Stimulated activated CD8-positive, alpha-beta memory T cell treated with anti-CD3 and anti-CD28 coated beads, Interleukin-15, amount 100 ng/mL, for 48 hours (primary cell): ENCODE measurements at regions not wholly inside any gene's neighbourhood (a gene's known extent, or its start where the extent isn't known, plus 50 kb on each side); places are given as distances from the start of the nearest gene placed in this dataset.
A peak's percentile ranks its signal among the peaks of the same experiment; 100 is the strongest.

Experiments used
- DNase-seq, 2 donors: peaks; one replicate each; pipeline ENCODE4 v3.0.0-alpha.2; 2020; ENCODE audit warnings: low read depth in 2 of 2

DNA sequence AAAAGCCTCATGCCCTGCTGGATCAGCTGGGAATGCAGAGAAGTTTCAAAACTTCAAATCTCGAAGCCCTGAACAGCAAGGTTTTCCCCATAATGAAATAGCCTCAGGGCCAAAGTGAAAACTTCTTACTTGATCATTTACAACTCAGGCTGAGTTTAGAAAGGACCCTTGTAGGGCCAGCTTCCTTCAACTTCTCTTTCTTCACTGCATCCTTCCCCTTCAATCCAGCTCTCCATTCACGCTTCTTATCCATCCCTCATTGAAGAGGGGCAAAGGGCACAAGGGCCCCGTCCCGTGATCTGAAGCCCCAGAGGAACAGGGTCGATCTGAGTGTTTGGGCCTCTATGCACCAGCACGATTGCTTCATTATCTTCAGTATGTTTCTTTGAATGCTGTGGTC lies 392.2 kb upstream of the CELF2 start:
- no peak for DNase-seq

DNA sequence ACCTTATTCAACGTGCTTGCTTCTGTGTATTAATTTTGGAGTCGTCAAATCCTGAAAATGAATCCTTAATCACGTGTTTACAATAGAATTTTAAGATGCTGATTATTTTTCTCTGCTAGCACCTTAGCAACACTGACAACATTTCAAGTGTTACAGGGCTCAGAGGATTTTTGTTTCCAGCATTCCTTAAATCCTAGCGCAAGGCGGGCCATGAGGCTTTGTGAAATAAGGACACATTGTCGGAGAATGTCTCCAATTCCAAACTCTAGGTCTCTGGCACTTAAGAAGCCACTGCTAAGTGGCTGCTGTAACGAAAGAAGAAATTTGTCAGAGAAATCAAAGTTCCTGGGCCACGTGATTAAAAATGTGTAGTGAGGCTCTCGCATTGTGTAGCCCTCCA lies 390.9 kb upstream of the CELF2 start:
- DNase-seq = no peak

DNA sequence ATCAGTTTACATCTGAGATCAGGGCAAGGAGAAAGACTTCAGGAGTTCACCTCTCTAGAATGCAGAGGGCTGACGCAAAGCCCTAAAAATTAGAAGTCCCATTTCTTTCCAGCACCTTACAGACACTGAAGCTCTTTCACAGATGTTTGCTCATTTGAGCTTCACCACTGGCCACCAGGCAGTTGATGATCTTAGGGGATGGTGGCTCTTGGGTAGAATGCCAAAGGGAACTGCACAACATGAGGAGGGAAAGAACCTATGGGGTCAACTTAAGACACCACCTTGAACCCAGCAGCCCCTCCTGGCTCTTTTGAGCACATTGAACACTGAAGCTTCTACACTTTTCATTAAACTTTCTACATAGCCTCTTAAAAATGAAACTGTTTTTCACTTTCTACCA lies 390.3 kb upstream of the CELF2 start:
- no peak for DNase-seq

DNA sequence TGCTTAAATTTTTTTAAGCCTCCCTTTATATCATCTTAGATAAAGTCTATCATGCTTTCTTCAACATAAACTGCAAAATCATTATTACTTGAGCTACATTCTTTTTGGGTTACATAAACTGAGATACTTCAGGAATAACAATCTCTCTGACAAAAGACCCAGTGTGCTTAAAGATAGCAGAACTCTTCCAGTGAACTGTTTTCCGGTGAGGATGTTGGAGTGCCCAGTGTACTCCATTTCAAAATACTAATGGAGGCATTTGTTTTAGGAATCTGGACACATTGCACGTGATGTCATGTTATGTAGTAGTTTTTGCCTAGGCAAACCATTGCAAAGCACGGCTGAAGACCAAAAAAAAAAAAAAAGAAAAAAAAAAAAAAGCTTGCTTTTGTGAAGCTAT lies 388.2 kb upstream of the CELF2 start:
- no peak for DNase-seq

DNA sequence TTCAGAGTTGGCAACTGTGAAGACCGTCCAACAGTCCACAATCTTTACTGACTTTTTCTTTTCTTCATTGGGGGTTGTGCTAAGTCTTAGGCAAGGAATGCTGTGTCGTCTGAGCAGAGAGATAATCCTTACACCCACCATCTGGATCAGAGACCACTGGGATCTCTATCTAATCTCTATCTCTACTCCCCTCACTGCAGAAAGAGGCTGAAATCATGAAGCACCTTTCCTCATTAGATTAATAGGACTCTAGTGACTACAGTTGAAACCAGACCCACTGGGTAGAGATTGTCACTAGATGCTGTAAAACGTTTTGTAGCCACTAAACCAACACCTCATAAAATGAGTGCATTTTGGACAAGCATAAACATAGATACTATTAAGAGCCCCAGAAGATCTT lies 387.4 kb upstream of the CELF2 start:
- no peak for DNase-seq

DNA sequence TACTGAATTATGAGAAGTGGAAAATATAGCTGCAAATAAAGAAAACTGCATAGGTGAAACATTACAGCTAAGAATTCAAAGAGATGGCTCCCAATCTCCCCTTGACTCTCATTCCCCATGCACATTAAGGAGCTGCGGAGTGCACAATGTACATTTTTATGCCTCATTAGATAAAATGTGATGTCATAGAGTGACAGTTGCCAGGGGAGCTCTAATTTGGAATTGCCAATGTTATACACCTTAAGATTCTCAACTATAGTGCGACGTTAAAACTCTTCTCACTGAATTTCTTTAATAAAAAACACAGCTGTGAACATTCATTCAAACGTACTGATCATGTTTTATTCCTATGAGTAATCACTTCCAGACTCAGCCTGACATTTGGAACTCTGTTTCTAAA lies 386.9 kb upstream of the CELF2 start:
- DNase-seq = no peak

DNA sequence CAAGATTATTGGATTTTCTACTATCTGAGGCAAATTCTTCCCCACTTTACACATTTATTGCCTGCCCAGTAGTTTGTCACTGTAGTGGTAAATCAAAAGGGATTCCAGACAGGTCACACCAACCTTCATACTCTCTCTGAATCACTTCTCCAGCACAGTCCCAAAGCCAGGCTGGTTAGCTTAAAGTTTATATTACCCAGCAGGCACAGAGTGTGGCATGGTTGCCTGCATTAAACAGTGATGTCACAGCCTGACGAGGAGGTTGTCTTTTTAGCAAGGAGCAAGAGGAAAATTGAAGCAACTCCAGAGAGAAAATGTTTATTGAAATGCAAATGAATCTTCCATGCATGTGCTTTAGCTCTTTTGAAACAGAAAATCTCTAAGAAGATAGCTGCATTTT lies 375.5 kb upstream of the CELF2 start:
- no peak for DNase-seq

DNA sequence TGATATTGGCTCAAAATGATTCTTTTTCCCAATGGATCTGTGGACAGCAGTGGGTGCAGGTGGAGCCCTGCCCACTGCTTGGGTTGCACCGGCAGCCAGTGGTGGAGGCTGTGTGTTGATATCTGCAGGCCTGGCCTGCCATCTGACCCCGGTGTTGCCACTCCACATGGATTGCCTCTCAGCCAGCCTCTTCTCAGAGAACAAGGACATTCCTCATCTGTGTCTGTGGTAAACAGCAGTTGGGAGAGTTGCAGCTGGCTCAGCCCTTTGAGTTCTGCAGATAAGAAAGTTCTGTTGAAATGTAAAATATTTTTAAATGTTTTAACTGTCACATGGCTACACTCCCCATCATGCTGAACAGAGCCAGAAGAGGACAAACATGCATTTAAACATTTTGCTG lies 374.9 kb upstream of the CELF2 start:
- no peak for DNase-seq

DNA sequence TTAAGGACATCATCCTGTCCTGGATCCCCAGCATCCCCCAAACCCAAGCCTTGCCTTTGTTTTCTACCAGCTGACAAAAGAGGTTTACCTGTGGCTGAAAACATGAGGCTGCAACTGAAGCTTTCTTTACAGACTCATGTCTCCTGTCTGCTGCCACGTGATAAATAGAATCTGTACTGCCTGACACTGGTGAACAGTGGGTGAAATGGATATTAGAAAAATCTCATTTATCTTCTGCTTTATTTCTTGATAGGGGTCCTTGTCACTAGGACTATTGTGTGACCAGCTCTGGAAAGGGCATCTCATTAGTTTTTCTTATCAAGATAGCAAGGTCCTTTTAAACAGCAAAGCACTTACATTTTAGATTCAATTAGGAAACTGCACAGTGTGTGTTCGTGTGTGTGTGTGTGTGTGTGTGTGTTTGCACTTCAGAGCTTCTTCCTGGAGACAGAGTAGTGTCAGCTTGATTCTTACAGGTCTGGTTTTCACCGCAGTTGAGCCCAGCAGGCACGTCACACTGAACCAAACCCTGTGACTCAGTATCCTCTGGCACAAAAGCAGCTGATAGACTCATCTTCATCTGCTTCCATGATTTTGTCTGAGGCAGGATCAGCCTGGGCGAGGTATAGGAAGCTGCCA lies 373.5 kb upstream of the CELF2 start:
- no peak for DNase-seq

DNA sequence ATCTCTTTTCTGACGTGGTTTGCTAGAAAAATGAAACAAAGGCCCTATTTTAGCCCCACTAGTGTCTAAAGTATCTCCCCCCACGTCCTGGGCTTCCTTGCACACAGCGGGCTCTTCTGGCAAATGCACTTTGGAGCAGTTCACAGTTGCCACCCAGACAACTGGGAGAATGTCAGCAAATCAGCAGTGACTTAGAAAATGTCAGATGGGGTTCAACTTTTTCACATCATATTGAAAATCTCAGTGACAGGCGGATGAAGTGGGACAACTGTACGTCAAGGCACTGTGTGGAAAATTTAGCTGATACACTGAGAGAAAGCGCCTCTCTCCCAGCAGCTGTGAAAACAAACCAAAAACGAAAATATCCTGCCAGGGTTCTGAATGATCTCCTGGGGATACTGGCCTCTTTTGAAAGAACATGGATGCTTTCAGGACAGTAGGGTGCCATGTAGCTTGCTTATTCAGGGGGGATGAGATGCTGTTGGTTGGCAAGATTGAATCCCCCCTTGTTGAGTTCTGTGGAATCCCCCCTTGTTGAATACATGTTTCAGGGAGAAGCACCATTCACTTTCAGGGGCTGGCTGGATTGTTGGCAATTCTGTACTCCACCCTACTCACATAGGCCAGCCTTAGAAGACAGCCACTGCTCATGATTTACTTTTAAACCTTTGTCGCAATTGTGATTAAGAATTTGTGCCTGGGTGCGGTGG lies 372.8 kb upstream of the CELF2 start:
- DNase-seq = no peak

DNA sequence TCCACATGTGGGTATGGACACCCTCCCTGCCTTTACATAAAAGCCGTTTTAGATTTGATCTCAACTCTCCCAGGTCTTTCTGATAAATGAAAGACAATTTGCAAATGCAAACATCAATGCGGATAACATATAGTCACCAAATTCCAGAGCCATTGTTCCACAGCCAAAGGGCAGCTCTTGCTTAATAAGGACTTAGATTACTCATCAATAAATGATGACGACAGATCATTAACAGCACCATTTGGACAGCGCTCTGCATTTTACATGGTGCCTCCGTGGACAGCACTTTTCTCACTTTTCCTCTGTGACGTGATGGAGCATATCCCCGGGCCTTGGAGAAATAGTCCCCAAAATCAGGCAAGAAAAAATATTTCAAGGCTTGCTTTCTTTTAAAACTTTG lies 370.3 kb upstream of the CELF2 start:
- DNase-seq = no peak

DNA sequence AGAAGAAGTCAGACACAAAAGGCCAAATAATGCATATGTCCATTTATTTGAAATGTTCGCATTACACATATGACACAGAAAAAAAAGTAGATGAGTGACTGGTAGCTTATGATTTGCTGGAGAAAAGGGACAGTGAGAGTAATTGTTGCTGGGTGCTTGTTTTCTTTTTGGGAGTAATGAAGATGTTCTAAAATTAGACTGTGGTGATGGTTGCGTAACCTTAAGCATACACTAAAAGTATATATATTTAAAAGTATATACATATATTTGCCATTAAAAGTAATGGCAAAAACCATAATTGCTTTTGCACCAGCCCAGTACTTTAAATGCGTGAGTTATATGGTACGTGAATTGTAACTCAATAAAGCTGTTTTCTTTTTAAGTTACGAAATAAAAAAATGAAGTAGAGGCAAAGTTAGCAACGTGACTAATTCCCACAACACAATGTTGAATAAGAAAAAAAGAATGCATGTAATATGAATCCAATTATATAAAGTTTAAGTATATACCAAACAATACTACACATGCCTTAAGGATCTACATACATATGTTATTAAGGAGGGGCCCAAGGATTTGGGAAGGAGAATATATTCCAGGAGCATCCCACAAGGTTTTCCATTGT lies 360.4 kb upstream of the CELF2 start:
- DNase-seq = no peak

DNA sequence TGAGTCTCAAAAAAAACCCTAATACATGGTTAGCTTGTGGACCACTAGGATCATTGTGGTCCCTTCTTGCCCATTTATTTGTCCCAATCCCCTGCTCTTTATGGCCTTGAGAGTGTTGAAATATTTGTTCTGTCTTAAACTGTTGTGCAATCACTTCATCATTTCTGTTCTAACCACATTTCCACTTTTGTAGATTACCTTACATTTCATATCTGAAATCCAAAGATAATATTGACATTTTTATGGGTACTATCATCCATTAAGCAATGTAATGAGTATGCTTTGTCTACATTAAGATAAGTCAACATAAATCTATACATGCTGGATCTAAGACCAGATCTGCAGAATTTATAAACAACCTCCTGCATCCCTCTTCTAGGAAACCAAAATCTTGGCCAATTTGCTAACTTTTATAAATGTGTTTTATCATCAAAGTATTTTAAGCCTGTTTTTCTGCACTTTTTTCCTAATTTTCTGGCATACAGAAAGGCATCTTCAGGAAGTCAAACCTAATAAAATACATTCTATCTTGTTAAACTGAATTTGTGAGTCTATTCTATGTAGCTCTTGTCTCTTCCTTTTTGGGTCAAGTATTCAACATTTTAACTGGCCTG lies 359.4 kb upstream of the CELF2 start:
- DNase-seq = no peak

DNA sequence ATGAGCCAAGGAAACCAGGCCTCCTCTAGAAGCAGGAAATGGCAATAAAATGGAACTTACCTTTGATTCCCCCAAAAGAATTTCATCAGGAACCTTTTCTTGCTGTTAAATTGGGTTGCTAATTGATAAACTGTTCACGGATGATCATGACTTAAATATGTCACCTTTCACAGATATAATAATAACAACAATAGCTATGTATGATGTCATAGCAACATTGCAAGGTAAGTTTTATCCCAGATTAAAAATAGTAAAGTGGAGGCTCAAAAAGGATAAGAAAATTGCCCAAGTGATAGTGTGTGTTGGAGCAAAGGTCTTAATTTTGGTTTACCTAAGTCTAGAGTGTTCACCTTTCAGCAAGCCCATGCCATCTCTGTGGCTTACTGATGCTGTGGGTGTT lies 357.6 kb upstream of the CELF2 start:
- DNase-seq = no peak

DNA sequence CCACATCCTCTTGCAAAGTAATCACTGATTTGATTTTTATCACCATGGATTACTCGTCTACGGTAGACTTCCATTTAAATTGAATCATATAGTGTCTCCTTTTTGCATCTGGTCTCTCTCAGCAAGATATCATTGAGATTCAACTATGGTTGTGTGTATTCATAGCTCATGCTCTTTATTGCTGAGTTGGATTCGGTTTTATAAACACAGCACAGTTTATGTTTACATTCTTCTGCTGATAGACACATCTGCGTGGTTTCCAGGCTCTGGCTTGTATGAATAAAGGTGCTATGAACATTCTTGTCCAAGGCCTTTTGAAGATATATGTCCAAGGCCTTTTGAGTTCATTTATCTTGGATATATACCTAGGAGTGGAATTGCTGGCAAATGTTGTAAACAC lies 356.5 kb upstream of the CELF2 start:
- no peak for DNase-seq

DNA sequence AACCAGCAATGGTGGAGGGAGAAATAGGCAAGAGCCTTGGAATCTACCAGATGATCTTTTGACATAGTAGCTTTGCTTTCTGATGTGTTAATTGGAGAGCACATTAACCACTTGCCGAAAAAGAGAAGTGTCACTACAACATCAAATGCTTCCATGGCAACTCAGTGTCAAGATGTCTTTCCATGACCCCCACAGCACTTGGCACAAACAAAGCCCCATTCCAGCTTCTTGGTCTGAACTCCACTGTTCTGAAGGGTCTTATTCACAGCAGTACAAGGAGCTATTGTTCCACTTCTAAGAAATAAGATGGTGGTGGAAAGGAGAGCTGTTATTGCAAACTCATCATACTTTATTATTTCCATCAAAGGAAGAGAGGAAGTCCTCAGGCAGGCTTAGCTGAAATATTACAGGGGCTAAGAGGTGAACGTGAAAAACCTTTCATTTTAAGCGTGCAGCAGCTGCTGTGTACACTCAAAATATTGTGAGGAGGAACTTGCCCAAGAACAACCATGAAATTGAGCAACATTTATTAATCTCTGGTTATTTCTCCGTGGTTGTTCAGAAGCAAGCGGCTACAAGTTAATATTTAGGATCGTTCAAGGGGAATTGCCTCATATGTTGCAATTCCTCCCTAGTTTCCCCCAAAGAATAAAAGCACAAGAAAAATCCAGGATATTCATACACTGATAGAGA lies 354.8 kb upstream of the CELF2 start:
- DNase-seq = no peak

DNA sequence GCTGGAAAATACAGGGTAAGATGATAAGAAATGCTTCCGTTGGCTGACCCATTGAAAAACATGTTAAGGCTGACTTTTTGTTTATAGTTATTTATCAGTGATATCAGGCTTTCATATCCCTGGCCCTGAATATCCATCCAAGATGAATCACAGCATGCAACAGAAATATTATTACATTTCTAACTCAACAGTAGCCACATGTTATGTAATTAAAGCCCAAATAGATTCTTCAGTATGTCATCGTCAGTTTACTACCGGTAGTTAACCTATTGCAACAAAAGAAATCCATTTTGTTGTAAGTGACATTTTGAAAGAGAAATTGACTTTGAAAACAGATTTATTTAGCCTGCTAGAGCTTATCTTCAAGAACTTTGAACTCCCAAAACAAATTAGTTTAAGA lies 354.1 kb upstream of the CELF2 start:
- no peak for DNase-seq

DNA sequence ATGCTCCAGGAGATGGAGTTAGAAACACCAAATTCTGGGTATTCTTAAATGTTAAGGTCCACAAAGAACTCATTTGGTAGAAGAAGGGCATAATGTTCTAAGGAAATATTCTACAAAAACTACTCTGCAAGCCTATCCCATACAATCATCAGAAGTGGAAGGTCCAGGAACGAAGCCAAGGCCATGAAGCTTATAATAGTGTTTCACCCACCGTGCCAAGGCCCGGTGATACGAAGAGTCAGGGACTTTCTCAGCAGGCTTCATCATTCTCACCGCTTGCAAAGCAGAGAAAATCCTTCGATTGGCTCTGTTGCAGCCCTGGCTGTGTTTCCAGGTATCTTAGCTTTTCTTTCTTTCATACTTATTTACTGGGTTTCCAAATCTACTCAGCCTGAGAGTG lies 351.9 kb upstream of the CELF2 start:
- no peak for DNase-seq

DNA sequence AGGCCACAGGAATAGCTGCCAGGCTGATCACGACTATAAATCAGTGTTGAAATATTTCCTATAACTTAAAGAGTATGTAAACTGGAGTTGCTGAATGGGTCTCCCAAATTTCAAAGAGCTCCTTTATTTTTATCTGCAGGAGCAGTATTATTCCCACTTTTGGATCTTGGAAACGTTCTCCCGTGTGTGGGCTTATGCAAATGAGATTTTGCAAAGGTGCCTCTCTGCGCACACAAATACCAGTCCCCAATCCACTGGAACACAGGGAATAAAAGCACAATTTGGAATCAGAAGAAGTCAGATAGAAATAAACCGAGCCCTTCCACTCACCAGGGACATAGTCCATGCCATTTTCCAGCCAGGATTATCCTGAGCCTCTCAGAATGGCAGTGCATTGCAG lies 350.2 kb upstream of the CELF2 start:
- DNase-seq = no peak

DNA sequence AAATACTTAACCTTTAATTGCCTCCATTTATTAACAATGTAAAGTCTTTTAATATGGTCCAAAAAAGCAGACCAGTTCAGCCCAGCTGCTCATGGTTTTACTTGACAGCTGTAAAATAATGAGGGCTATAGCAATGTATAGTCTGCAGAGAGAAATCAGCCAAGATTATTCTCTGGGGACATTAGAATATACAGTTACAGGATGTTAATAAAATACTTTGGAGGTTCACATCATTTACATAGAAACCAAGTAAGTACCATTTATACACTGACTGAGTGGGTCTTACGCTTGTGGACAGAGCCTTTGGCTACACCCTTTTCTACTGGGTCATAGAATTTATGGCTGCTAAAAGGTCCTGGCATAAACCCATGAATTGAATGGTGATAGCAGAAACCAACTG lies 340.7 kb upstream of the CELF2 start:
- no peak for DNase-seq

DNA sequence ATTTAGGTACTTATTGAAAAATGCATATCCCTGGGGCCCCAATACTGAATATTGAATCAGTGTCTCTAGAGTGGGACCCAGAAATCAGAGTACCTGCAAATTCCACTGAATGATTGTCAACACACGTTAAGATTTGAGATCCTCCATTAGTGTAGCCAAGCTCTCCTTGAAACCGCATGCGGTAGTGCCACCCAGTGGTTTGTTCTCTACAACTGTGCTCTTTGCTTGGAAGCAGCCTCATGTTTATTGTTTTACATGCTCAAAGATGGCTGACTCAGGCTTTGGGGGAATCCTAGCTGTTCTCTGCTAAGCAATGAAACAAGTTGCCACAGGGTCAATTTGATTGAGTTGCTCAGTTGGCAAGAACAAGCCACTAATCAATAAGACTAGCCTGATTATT lies 340.2 kb upstream of the CELF2 start:
- DNase-seq = peak; percentile 2 to 7

DNA sequence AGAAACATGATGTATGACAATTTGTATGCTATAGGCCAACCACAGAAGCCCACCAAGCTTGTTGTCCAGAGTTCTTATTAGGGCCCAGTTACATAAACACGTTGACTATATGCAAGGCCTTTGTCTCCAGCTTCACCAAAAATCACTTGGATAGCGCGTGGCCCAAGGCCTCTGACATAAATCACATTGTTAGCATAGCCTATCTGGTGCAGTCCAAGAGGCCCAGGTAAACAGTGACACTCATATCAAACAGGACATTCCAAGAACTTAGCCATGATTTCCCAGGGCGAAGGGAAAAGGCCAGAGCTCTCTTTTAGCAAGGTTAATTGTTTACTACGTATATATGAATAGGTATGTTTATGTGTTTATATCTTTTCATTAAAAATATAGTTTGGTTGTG lies 337.2 kb upstream of the CELF2 start:
- DNase-seq = no peak

DNA sequence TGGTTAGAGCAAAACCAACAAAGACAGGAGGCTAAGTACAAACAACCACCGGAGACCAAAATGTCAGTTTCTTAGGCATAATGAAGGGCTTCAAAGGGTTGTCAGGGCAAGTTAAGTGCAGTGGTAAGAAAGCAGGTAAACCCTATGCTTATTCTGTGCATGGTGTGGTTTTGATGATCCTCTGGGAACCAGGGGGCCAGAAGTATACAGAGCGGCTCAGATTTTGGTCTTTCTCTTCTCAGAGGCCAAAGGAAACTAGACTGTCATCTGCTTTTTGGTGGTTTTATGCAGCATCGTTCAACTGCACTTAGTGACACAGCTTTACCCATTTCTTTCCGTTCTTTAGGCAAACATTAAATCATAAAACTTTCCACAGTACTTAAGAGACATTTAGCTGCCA lies 332.7 kb upstream of the CELF2 start:
- DNase-seq = no peak
